ENCODE measurements at regions not wholly inside any gene's neighbourhood (a gene's known extent, or its start where the extent isn't known, plus 50 kb on each side); places are given as distances from the start of the nearest gene placed in this dataset.
A peak's percentile ranks its signal among the peaks of the same experiment; 100 is the strongest.
"Not testable (repeated sequence)": the region's sequence is repeated elsewhere in the genome, so short reads cannot be mapped to it uniquely, and the experiment has no call there.

- no peak for DNase-seq
These were observed 250.4 kb upstream of the ST8SIA4 start for GRCh38 chr5:101153526-101153925.

DNA sequence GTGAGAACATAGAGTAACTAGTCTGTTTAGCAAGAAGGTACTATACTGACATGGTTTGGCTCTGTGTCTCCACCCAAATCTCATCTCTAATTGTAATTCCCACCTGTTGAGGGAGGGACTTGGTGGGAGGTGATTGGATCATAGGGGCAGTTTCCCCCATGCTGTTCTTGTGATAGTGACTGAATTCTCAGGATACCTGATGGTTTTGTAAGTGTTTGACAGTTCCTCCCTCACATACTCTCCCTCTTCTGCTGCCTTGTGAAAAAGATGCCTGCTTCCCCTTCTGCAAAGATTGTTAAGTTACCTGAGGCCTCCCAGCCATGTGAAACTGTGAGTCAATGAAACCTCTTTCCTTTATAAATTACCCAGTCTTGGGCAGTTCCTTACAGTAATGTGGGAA lies 240.4 kb upstream of the ST8SIA4 start:
- DNase-seq = no peak

DNA sequence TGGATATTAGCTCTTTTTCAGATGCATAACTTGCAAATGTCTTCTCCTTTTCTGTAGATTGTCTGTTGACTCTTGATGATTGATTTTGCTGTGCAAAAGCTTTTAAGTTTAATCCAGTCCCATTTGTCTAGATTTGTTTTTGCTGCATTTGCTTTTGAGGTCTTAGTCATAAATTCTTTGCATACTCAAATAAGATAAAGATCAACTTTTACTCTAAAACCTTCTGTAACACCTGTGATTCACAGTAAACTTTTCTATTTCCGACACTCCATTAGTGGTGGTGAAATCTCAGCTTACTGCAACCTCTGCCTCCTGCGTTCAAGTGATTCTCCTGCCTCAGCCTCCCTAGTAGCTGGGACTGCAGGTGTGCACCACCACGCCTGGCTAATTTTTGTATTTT lies 239.0 kb upstream of the ST8SIA4 start:
- DNase-seq = no peak

DNA sequence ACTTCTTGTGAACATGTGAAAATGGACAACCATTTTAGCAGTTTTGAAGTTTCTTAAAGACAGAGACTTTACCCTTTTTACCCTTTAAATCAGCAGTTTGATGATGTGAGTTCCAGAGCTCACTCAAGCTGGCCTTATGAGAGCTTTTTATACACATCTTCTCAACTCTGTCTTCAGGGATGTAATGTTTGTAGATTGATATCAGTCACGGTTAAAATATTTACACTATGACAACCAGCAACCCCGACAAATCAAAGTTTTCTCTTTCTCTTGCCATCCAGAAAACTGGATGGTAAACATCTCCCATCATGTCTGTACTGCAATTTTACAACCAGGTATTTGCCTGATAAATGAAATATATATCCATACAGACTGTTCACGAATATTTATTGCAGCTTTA lies 233.4 kb upstream of the ST8SIA4 start:
- no peak for DNase-seq

DNA sequence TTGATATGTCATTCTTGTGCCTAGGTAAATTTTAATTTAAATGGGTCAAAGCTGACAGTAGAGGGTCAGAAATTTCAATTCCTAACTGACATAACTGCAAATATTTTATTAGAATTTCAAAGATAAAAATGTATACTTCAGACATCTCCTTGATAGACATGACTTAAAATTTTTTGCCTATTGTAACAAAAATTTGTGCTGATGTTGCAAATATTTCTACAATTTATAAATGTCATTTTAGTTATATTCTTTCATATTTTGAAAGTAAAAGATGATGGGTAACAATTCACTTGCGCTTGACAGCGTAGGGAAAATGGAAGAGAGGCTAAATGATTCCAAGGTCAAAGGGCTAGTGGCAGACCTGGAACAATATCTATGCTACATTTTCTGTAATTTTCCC lies 220.3 kb upstream of the ST8SIA4 start:
- no peak for DNase-seq

GRCh38 chr5:101112645-101113044 lies 209.6 kb upstream of the ST8SIA4 start:
- no peak for DNase-seq

DNA sequence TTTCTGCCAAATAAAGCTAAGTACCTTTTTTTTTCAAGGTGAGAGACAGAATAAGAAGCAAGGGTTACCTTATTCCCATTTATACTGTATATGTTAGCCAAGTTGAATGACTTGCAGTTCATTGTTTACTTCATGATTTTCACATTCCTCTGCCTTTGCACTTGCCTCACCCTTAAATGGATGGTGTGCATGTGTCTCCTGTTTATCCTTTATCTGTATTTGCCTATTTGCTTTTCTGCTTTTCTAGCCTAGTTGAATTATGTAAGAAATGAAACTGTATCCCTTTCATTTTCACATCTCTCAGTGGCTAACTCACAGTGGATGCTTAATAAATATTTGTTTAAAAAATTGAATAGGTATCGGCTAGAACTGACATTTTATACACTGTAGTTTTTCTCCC lies 200.8 kb upstream of the ST8SIA4 start:
- no peak for DNase-seq

DNA sequence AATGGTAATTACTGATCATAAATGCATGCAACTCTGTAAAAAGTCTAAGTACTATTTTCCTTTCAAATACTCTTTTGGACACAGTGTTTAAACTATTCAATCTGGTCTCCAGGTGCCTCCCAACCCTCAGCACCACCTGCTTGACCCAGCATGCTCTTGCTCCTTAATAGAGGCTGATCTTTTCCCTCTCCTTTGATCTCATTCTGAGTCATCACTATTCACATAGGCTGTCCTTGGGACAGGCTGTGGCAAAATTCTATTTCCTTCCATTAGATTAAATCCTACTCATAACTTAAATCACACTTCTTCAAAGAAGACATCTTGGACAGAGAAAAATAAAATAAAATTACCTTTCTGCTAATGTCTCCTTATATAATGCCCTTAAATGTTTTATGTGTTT lies 199.4 kb upstream of the ST8SIA4 start:
- no peak for DNase-seq

DNA sequence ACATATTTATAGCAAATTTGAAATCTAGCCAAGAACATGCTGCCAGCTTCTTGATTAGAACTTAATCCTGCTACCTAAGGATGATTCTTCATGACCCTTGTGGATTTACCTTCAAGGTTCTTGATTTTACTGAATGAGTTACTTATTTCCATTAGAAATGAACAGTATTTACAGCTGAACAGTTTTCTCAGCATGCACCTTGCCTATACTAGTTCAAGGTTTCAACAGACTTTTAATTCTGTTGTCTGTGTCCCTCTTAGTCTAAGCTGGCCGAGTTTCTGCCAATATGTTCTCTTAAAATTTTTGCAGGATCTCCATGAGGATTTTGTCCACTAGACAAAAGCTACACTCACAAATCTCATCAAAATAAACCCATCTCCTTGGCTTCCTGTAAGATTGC lies 188.8 kb upstream of the ST8SIA4 start:
- no peak for DNase-seq

DNA sequence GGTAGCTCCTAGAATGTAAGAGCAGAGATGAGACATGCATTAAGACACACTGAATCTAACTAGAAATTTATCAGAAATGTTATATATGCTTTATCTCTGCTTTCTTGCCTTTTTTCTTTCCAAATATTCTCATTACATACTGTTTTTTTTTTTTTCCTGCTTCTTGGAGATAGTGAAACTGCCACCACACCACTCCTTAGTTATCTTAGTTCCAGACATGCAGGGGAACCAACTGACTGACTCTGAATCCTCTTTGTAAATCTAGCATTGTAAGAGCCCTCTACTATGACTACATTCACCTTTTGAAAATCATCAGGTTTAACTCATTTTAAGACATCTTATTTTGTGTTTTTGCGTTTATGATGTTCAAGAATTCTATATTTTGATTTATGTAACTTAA lies 181.3 kb upstream of the ST8SIA4 start:
- DNase-seq = no peak

DNA sequence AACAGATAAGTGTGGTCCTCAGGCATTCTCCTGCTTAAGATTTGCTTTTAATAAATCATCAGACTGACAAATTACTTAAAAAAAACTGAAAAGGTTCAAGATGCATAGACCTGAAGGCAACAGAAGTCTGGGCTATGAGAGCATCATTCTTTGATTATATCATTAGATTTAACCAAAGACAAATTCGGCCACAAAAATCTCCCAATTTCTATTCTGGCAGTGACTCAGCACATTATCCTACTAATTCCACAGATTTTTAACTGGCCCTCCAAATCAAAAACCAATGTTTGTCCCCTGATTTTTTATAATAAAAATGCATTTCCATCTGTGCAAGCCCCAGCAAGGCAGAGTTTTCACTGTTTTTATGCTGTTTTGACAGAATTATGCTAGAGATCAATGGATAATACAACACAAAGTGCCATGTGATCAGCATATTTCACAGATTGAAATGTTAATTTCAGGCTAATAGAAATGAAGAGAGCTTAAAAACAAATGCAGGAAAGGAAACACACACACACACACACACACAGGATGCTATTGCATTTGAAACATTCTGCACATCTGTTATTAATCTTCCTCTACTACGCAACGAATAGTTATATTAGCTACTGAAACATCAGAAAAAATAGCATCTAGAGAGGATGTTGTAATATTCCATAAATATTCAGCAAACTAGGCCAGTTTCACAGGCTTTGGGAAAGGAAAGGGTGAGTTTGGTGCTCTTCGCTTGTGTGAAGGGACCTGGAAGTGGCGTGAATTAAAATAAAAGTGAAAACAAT lies 177.6 kb upstream of the ST8SIA4 start:
- no peak for DNase-seq

DNA sequence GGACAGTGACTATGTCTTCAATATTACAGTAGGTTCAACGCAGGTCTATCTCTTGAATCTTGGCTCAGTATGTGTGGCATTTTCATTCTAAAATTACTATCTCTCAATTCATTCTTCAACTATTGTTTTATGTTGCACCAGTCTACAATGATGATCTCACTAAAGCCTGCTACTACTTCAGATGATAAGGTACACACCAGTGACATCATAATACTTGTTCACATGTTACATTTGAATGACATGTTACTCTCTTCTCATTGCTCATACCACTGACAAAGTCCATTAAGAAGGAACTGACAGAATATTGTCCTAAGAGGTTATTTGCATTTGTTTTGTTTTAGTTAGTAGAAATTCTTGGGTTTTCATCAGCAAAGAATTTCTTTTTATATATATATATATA lies 165.2 kb upstream of the ST8SIA4 start:
- no peak for DNase-seq

DNA sequence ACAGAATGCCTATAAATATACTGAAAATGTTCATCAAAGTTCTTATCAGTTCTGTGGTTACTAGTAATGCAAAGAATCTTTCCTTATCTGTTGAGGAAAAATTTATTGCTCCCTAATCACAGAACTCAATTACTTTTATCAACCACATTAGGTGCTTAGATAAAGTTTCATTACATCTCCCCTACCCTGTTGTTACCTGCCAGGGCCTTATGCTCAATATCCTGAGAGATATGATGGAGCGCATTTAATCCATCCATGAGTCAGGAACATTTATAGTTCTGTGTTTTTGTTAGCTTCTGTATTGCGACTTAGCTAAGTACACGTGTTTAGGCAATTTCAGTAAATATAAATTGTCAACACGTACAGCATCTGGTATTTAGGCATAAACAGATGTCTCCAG lies 164.3 kb upstream of the ST8SIA4 start:
- DNase-seq = no peak

- no peak for DNase-seq
These were observed 159.8 kb upstream of the ST8SIA4 start for GRCh38 chr5:101062902-101063301.

DNA sequence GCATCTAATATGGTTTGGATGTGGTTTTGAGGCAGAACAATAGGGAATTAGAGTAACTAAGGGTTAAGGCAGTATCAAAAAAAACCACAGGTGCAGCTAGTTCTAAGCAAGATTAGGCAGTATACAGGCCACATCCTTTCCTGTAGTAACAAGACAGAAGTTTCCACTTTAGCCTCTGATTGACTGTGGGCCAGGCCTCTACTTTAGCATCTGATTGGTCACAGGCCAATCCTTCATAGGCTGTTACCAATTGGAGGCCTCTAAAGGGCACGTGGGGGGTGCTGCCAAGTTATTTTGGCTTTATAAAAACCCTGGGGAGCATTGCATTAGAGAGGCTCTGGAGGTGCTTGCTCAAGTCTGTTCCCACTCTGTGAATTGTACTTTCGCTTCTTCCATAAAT lies 144.1 kb upstream of the ST8SIA4 start:
- DNase-seq = no peak

DNA sequence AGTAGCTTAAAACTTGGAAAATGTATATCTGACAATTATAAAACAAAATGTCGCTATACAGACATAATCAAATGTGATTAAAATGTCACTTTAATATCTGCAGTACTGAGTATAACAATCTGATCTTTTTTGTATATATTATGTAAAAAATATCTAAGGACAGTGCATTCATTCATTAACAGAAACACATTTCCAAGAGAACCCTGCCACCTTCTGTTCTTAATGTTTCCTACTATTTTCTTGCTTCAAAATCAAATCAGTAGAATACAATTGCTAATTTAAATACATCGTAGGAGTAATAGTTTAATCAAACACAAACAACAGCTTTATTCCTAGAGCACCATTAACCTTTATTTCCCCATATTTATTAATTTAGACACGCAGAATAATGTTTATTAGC lies 142.6 kb upstream of the ST8SIA4 start:
- no peak for DNase-seq

DNA sequence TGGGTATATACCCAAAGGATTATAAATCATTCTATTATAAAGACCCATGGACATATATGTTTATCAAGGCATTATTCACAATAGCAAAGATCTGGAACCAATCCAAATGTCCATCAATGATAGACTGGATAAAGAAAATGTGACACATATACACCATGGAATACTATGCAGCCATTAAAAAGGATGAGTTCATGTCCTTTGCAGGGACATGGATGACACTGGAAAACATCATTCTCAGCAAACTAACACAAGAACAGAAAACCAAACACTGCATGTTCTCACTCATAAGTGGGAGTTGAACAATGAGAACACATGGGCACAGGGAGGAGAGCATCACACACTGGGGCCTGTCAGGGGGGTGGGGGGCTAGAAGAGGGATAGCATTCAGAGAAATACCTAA lies 136.9 kb upstream of the ST8SIA4 start:
- not testable (repeated sequence) for DNase-seq

DNA sequence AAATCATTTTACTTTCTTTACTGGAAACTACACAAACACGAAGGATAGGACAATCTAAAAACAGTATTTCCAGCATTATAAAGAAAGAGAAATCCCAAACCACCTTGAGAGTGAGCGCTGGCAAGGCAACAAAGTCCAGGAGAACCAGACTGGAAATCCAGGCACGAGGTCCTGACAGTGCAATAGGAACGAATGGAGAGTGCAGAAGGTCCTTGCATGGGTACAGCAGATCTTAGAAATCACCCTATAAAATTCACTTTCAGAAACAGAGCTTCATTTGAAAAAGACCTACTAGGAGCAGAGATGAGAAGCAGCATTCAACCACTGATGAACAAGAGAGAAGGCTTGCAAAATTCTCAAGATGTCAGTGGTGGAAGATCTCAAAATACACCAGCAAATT lies 133.7 kb upstream of the ST8SIA4 start:
- DNase-seq = no peak

DNA sequence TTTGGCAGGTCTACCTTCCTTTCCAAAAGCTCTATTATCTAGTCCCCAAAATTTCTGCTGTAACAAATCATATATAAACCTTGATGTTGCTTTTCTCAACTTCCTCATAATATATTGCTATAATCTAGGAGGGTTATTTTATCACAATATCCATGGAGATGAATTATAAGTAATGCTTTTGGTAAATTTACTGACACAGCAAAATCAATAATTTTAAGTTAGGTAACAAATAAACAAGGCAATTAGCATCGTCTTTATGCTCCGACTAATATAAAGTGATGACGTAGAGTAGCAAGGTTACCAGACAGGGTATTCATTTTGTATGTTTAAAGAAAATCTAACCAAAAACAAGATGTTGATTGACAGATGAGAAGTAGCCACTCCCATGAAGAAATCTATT lies 132.3 kb upstream of the ST8SIA4 start:
- DNase-seq = no peak

- DNase-seq = no peak
These were observed 121.2 kb upstream of the ST8SIA4 start for GRCh38 chr5:101024299-101024698.

DNA sequence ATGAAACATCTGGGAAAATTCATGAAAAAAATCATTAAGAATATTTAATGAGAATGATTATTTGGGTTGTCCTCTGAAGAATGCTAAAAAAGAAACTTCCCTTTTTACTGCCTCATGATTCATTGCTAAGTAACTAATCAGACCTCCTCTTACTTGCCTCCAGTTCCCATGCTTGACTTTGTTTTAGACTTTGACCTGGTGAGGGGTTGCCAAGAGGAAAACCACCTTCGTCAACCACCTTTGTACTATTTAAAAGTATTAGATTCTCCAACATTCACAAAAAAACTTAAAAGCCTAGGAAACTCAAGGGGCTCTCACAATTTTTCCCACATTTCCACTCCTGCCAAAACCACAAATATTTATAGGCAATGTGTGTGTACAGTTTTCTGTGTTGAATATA lies 115.2 kb upstream of the ST8SIA4 start:
- DNase-seq = no peak

DNA sequence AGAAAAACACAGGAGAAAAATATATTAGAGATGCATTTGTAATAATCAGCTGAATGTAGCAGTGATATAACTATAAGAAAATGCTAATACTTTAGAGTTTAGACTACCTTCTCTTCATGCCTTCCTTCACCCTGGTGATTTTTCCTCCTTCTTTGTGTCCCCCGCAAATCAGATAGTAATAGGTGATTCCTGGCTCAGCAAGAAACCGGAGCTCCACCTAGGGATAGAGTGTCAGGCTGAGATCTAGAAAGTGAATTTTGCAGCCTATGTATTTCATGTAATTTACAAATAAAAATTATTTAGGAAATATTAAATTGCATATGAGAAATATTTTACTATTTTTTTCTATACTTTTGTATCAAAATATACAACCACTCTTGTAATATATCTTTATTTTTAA lies 109.8 kb upstream of the ST8SIA4 start:
- DNase-seq = no peak

DNA sequence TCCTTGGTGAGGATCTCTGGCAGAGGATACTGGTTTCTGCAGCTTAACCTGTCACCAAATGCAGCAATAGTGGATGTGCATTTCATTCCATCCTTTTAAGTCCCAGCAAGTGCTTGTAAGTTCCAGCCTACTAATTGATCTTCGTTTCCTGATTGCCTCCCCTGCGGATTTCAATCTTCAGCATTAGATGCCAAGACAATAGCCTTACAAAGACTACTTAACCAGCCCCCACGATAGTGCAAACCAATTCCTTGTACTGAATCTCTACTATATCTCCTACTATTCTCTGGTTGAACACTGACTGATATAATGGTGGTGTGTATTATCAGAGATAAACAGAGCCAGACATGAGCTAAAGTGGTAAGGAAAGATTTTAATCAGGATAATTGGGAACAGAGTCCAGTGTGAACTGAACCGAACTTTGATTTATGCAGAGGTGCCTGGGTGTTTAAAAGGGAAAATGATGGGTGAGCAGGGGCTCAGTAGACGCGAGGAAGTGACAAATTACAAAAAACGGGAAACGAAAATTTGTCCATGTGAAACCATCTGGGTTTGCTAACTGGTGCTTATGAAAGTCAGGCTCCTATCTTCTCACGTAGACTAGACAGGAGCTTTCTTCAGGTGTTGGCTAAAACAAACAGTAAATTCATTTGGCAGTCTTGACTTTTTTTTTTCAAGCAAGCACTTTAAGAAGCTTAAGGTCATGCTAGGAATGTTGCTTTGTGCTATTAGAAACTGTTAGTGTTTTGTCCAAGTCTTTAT lies 106.9 kb upstream of the ST8SIA4 start:
- peak; percentile 5 for DNase-seq

DNA sequence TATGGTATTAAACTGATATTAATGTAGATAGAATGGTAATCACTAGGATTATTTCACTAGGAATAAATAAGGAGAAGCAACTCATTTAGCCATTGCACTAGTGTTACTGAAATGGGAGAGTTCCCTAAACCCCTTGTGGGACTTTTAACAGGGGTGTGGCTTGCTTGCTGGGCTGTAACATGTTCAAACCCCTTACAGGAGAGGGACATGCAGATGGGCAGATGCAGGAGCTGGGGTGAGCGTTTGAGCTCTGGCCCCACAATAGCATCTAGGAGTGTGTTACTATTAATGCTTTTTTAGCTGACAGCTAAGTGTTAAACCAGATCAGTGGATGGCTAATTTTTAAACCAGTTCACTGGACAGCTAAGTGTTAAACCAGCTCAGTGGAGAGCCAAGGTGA lies 89.3 kb upstream of the ST8SIA4 start:
- no peak for DNase-seq

GRCh38 chr5:100983601-100984000 lies 80.5 kb upstream of the ST8SIA4 start:
- not testable (repeated sequence) for DNase-seq

Data from retina (tissue), 1 donor.